ENCODE measurements at regions not wholly inside any gene's neighbourhood (a gene's known extent, or its start where the extent isn't known, plus 50 kb on each side); places are given as distances from the start of the nearest gene placed in this dataset.

- TF ChIP-seq CTCF (IDR thresholded peaks at IDR 0.05) (no peak), EZH2 (IDR thresholded peaks at IDR 0.05; ENCODE audit: borderline replicate concordance, insufficient read depth, low read depth, low read length, poor library complexity, severe bottlenecking) (no peak)
- ATAC-seq (ENCODE audit: low read depth) (no peak), DNase-seq (no peak)
- no peak overlapping the region for H3K9ac ChIP-seq (ENCODE audit: low read length)
- no peaks in the 10 kb centered on the region for H3K4me1 Mint-ChIP-seq
- no peaks in the 10 kb centered on the region for H3K79me2 ChIP-seq (ENCODE audit: control insufficient read depth, insufficient read depth, low read length)
- no peaks in the 10 kb centered on the region for H4K20me1 ChIP-seq (ENCODE audit: control insufficient read depth, insufficient read depth, low read length, poor library complexity, severe bottlenecking)
- no peaks in the 10 kb centered on the region for H3K9me3 ChIP-seq (ENCODE audit: control extremely low read depth in 1 of 3, control insufficient read depth in 2 of 3, insufficient read depth in 1 of 3, low read length in 2 of 3)
- H3K9me3 Mint-ChIP-seq (ENCODE audit: insufficient read depth), result no peaks in the 10 kb centered on the region
- H3K27ac ChIP-seq (ENCODE audit: low read length in 2 of 2), result no peak overlapping the region
- H2AFZ ChIP-seq (ENCODE audit: insufficient read depth, low read depth, low read length, poor library complexity, severe bottlenecking), result no peak overlapping the region
- H3K4me3 Mint-ChIP-seq, result no peak overlapping the region
- ChIA-PET POLR2A (no interaction called here), CTCF (no interaction called here)
- no peaks in the 10 kb centered on the region for H3K27me3 ChIP-seq (replicated peaks in 1 of 4; ENCODE audit: control extremely low read depth in 1 of 4, control insufficient read depth in 3 of 4, insufficient read depth in 4 of 4, low read length in 3 of 4)
- H3K27ac Mint-ChIP-seq, result no peak overlapping the region
- H3K27me3 Mint-ChIP-seq, result no peaks in the 10 kb centered on the region
- H3K4me2 ChIP-seq (replicated peaks; ENCODE audit: low read depth, low read length, poor library complexity, severe bottlenecking), result no peak overlapping the region
- no peak overlapping the region for H3K4me3 ChIP-seq (ENCODE audit: control extremely low read depth in 1 of 5, extremely low read depth in 1 of 5, insufficient read depth in 1 of 5, low read depth in 2 of 5, low read length in 4 of 5)
- intact Hi-C loops (cut with micrococcal nuclease), result no loop called here
- no CpG with 5 or more reads among the region's 2 CpGs for WGBS (ENCODE audit: insufficient coverage)
- no peaks in the 10 kb centered on the region for H3K36me3 ChIP-seq (replicated peaks in 1 of 2; ENCODE audit: control extremely low read depth in 1 of 2, control insufficient read depth in 1 of 2, extremely low read depth in 1 of 2, insufficient read depth in 2 of 2, low read length in 1 of 2)
- no peaks in the 10 kb centered on the region for H3K4me1 ChIP-seq (ENCODE audit: control insufficient read depth in 2 of 2, insufficient read depth in 2 of 2, low read length in 2 of 2)
Observed at GRCh38 chr16:75948441-75948840, 222.2 kb upstream of the CPHXL start.

- Mint-ChIP-seq H3K4me3 (no peak overlapping the region), H3K27me3 (no peaks in the 10 kb centered on the region), H3K4me1 (no peaks in the 10 kb centered on the region), H3K9me3 (ENCODE audit: insufficient read depth) (no peaks in the 10 kb centered on the region), H3K27ac (no peak overlapping the region)
- no CpG with 5 or more reads among the region's 3 CpGs for WGBS (ENCODE audit: insufficient coverage)
- H3K9me3 ChIP-seq (ENCODE audit: control extremely low read depth in 1 of 3, control insufficient read depth in 2 of 3, insufficient read depth in 1 of 3, low read length in 2 of 3), result no peaks in the 10 kb centered on the region
- ATAC-seq (ENCODE audit: low read depth), result no peak
- no peak overlapping the region for H3K27ac ChIP-seq (ENCODE audit: low read length in 2 of 2)
- CTCF ChIA-PET, result no interaction called here
- no peak overlapping the region for H3K9ac ChIP-seq (ENCODE audit: low read length)
- no peaks in the 10 kb centered on the region for H3K4me1 ChIP-seq (ENCODE audit: control insufficient read depth in 2 of 2, insufficient read depth in 2 of 2, low read length in 2 of 2)
- H3K79me2 ChIP-seq (ENCODE audit: control insufficient read depth, insufficient read depth, low read length), result no peaks in the 10 kb centered on the region
- H3K4me2 ChIP-seq (replicated peaks; ENCODE audit: low read depth, low read length, poor library complexity, severe bottlenecking), result no peak overlapping the region
- intact Hi-C loops (cut with micrococcal nuclease), result no loop called here
- no peaks in the 10 kb centered on the region for H3K27me3 ChIP-seq (replicated peaks in 1 of 4; ENCODE audit: control extremely low read depth in 1 of 4, control insufficient read depth in 3 of 4, insufficient read depth in 4 of 4, low read length in 3 of 4)
- no peak for DNase-seq
- H3K36me3 ChIP-seq (replicated peaks in 1 of 2; ENCODE audit: control extremely low read depth in 1 of 2, control insufficient read depth in 1 of 2, extremely low read depth in 1 of 2, insufficient read depth in 2 of 2, low read length in 1 of 2), result no peaks in the 10 kb centered on the region
- no peaks in the 10 kb centered on the region for H4K20me1 ChIP-seq (ENCODE audit: control insufficient read depth, insufficient read depth, low read length, poor library complexity, severe bottlenecking)
- no peak for TF ChIP-seq EZH2 (IDR thresholded peaks at IDR 0.05; ENCODE audit: borderline replicate concordance, insufficient read depth, low read depth, low read length, poor library complexity, severe bottlenecking)
- no peak for TF ChIP-seq CTCF (IDR thresholded peaks at IDR 0.05)
- H3K4me3 ChIP-seq (ENCODE audit: control extremely low read depth in 1 of 5, extremely low read depth in 1 of 5, insufficient read depth in 1 of 5, low read depth in 2 of 5, low read length in 4 of 5), result no peak overlapping the region
- POLR2A ChIA-PET, result no interaction called here
- H2AFZ ChIP-seq (ENCODE audit: insufficient read depth, low read depth, low read length, poor library complexity, severe bottlenecking), result no peak overlapping the region
Observed at GRCh38 chr16:75948886-75949285, 222.6 kb upstream of the CPHXL start.

All from B cell (primary cell).